H1 (cell line): ENCODE measurements at regions not wholly inside any gene's neighbourhood (a gene's known extent, or its start where the extent isn't known, plus 50 kb on each side); places are given as distances from the start of the nearest gene placed in this dataset.

Experiments
- CTCF ChIA-PET: fragments of 300-600 bp; sonication (Branson Sonifier 250); formaldehyde crosslinking; loops from one replicate; lab custom pipeline; 2021; ENCODE audit not compliant: partially characterized antibody; lab: Charles Lee
- POLR2A ChIA-PET: fragments of 300-600 bp; sonication (Branson Sonifier 250); formaldehyde crosslinking; loops from one replicate; lab custom pipeline; 2021; ENCODE audit warnings: inconsistent platforms; ENCODE audit not compliant: partially characterized antibody; lab: Charles Lee
- DNase-seq, 2 experiments: peaks; one replicate each; pipeline versions ENCODE4 v3.0.0 to v3.0.0-alpha.2; 2010 to 2022; ENCODE audit warnings: low spot score in 2 of 2, low read depth in 1 of 2, mixed read lengths in 1 of 2
- FAIRE-seq: peaks from 2 replicates; lab custom pipeline; 2011; peaks lifted over from hg19 to GRCh38; lab: Jason Lieb, UNC
- H2AFZ ChIP-seq: 2 replicates; pipeline ENCODE4 v1.8.1; 2012; ENCODE audit warnings: low read length, inconsistent platforms
- H2AK5ac ChIP-seq: 2 replicates; pipeline ENCODE4 v1.6.1; 2013; ENCODE audit warnings: low read depth, low read length
- H2BK120ac ChIP-seq: replicated peaks from 2 replicates; pipeline ENCODE3; 2013; ENCODE audit warnings: low read depth, low read length, inconsistent platforms
- H2BK12ac ChIP-seq: 2 replicates; pipeline ENCODE4 v1.6.1; 2013; ENCODE audit warnings: low read depth, low read length
- H2BK15ac ChIP-seq: 2 replicates; pipeline ENCODE4 v1.6.1; 2013; ENCODE audit warnings: low read length
- H2BK20ac ChIP-seq: 2 replicates; pipeline ENCODE4 v1.6.1; 2013; ENCODE audit warnings: low read length
- H2BK5ac ChIP-seq: 2 replicates; pipeline ENCODE4 v1.6.1; 2013; ENCODE audit warnings: low read depth, low read length
- H3K14ac ChIP-seq: 2 replicates; pipeline ENCODE4 v1.6.1; 2013; ENCODE audit warnings: inconsistent platforms; ENCODE audit not compliant: insufficient read length
- H3K18ac ChIP-seq: 2 replicates; pipeline ENCODE4 v1.6.1; 2013; ENCODE audit warnings: low read length; ENCODE audit errors: extremely low read depth
- H3K23ac ChIP-seq: 2 replicates; pipeline ENCODE4 v1.6.1; 2013; ENCODE audit warnings: inconsistent platforms; ENCODE audit not compliant: insufficient read length
- H3K23me2 ChIP-seq: 2 replicates; pipeline ENCODE4 v1.6.1; 2013; ENCODE audit warnings: low read depth, low read length
- H3K27ac ChIP-seq: 2 replicates; pipeline ENCODE4 v1.6.1; 2011; ENCODE audit warnings: low read depth, low read length, inconsistent platforms
- H3K27me3 ChIP-seq, 4 experiments: replicated peaks in 1 of 4; 1 replicate in 1 of 4; 2 replicates in 3 of 4; pipeline versions ENCODE4 v1.6.1 to v1.8.1; 2011 to 2013; ENCODE audit warnings: low read length in 3 of 4, mild to moderate bottlenecking in 3 of 4, inconsistent platforms in 2 of 4, mixed read lengths in 2 of 4, moderate library complexity in 1 of 4; ENCODE audit not compliant: control insufficient read depth in 3 of 4, insufficient read depth in 3 of 4; ENCODE audit errors: extremely low read depth in 1 of 4
- H3K36me3 ChIP-seq, 4 experiments: 2 replicates each; pipeline versions ENCODE4 v1.6.1 to v1.8.1; 2011 to 2013; ENCODE audit warnings: mild to moderate bottlenecking in 4 of 4, low read length in 3 of 4, moderate library complexity in 2 of 4, control low read depth in 1 of 4, inconsistent platforms in 1 of 4; ENCODE audit not compliant: insufficient read depth in 4 of 4, control insufficient read depth in 2 of 4
- H3K4ac ChIP-seq: replicated peaks from 2 replicates; pipeline ENCODE3; 2013; ENCODE audit warnings: low read length, low read depth, mixed read lengths, inconsistent platforms; ENCODE audit not compliant: insufficient read length
- H3K4me1 ChIP-seq, 4 experiments: replicated peaks in 1 of 4; 1 replicate in 1 of 4; 2 replicates in 3 of 4; pipeline versions ENCODE4 v1.6.1 to v1.8.1; 2011 to 2013; ENCODE audit warnings: low read length in 3 of 4, inconsistent platforms in 2 of 4, mixed read lengths in 1 of 4; ENCODE audit not compliant: insufficient read depth in 4 of 4, control insufficient read depth in 3 of 4
- H3K4me2 ChIP-seq, 2 experiments: 2 replicates each; pipeline versions ENCODE4 v1.6.1 to v1.8.1; 2011 to 2013; ENCODE audit warnings: low read depth in 2 of 2, low read length in 2 of 2, control low read depth in 1 of 2, inconsistent platforms in 1 of 2, mild to moderate bottlenecking in 1 of 2; ENCODE audit not compliant: insufficient read depth in 1 of 2
- H3K4me3 ChIP-seq, 4 experiments: fragments of 200-600, 300-600 bp in 1 of 4; sonication (generic), shearing (Covaris generic), sonication (Bioruptor Twin) in 1 of 4; 2 replicates each; pipeline versions ENCODE4 v1.5.1 to v1.8.1; 2011 to 2016; ENCODE audit warnings: low read length in 4 of 4, low read depth in 3 of 4, control low read depth in 2 of 4, inconsistent platforms in 2 of 4, mild to moderate bottlenecking in 2 of 4, mixed read lengths in 1 of 4, moderate library complexity in 1 of 4; ENCODE audit not compliant: insufficient read depth in 2 of 4; ENCODE audit errors: extremely low read depth in 1 of 4
- H3K56ac ChIP-seq: replicated peaks from 2 replicates; pipeline ENCODE3; 2013; ENCODE audit warnings: low read depth, mild to moderate bottlenecking, mixed read lengths, low read length, inconsistent platforms; ENCODE audit not compliant: insufficient read length
- H3K79me1 ChIP-seq: 2 replicates; pipeline ENCODE4 v1.6.1; 2013; ENCODE audit warnings: low read depth, low read length, control low read depth
- H3K79me2 ChIP-seq, 2 experiments: 2 replicates each; pipeline versions ENCODE4 v1.6.1 to v1.8.1; 2012 to 2013; ENCODE audit warnings: low read length in 2 of 2, mild to moderate bottlenecking in 2 of 2, inconsistent platforms in 1 of 2; ENCODE audit not compliant: insufficient read depth in 2 of 2, control insufficient read depth in 1 of 2
- H3K9ac ChIP-seq, 4 experiments: replicated peaks in 1 of 4; 1 replicate in 1 of 4; 2 replicates in 3 of 4; pipeline versions ENCODE4 v1.6.1 to v1.8.1; 2011 to 2013; ENCODE audit warnings: low read depth in 3 of 4, low read length in 3 of 4, control low read depth in 2 of 4, mild to moderate bottlenecking in 2 of 4, moderate library complexity in 2 of 4, inconsistent platforms in 1 of 4; ENCODE audit errors: extremely low read depth in 1 of 4
- H3K9me3 ChIP-seq, 2 experiments: 2 replicates each; pipeline versions ENCODE4 v1.6.1 to v1.8.1; 2012 to 2013; ENCODE audit warnings: mild to moderate bottlenecking in 2 of 2, moderate library complexity in 2 of 2, control low read depth in 1 of 2, inconsistent platforms in 1 of 2, low read depth in 1 of 2, low read length in 1 of 2, mixed read lengths in 1 of 2; ENCODE audit not compliant: insufficient read depth in 2 of 2
- H4K20me1 ChIP-seq, 2 experiments: replicated peaks in 1 of 2; 2 replicates each; pipeline versions ENCODE3 to v1.8.1; 2011 to 2013; ENCODE audit warnings: inconsistent platforms in 2 of 2, low read length in 2 of 2, mild to moderate bottlenecking in 1 of 2; ENCODE audit not compliant: insufficient read depth in 2 of 2, control insufficient read depth in 1 of 2
- H4K5ac ChIP-seq: 2 replicates; pipeline ENCODE4 v1.6.1; 2013; ENCODE audit warnings: low read length, low read depth, mixed read lengths, inconsistent platforms; ENCODE audit not compliant: insufficient read length
- H4K8ac ChIP-seq: 2 replicates; pipeline ENCODE4 v1.8.0; 2013; ENCODE audit warnings: mild to moderate bottlenecking, moderate library complexity, low read length, inconsistent platforms; ENCODE audit not compliant: insufficient read depth; ENCODE audit errors: extremely low read depth
- H4K91ac ChIP-seq: replicated peaks from 2 replicates; pipeline ENCODE3; 2013; ENCODE audit warnings: low read length, mixed read lengths, inconsistent platforms; ENCODE audit not compliant: insufficient read length
- BACH1 ChIP-seq: IDR thresholded peaks from 2 replicates; pipeline ENCODE4 v1.6.1; 2012; ENCODE audit warnings: low read length, improper control_type of control experiment
- CTBP2 ChIP-seq: IDR thresholded peaks from 2 replicates; pipeline ENCODE4 v1.7.0; 2011; ENCODE audit warnings: borderline replicate concordance, mild to moderate bottlenecking, moderate library complexity, mixed read lengths, low read length; ENCODE audit not compliant: insufficient read depth, insufficient read length
- FOSL1 ChIP-seq: IDR thresholded peaks from 2 replicates; pipeline ENCODE4 v1.6.1; 2011; ENCODE audit warnings: mild to moderate bottlenecking, low read depth, low read length, moderate library complexity; ENCODE audit not compliant: insufficient read depth
- KDM1A ChIP-seq: fragments of 200-600, 300-600 bp; sonication (generic); IDR thresholded peaks from 2 replicates; pipeline ENCODE4 v1.7.1; 2016; ENCODE audit warnings: mild to moderate bottlenecking, low read length, borderline replicate concordance
- RNF2 ChIP-seq: fragments of 200-900, 300-1000 bp; sonication (generic); IDR thresholded peaks from 2 replicates; pipeline ENCODE4 v1.7.1; 2016; ENCODE audit warnings: borderline replicate concordance, low read depth, mild to moderate bottlenecking, antibody characterized with exemption, low read length; ENCODE audit not compliant: poor library complexity, severe bottlenecking; ENCODE audit errors: missing control alignments
- TCF12 ChIP-seq: IDR thresholded peaks from 2 replicates; pipeline ENCODE4 v1.6.1; 2011; ENCODE audit warnings: low read depth, mild to moderate bottlenecking, low read length
- USF2 ChIP-seq: IDR thresholded peaks from 2 replicates; pipeline ENCODE4 v1.6.1; 2011; ENCODE audit warnings: low read length, improper control_type of control experiment
- WGBS, 2 experiments: shearing (Covaris generic) in 1 of 2; methylation state at CpG; one replicate each; pipeline versions ENCODE4 v1.1.6 to v1.1.7; 2013 to 2015; ENCODE audit warnings: low lambda C conversion rate in 2 of 2, mixed read lengths in 2 of 2, inconsistent platforms in 1 of 2, low coverage in 1 of 2, missing lambda C conversion rate in 1 of 2; ENCODE audit not compliant: insufficient replicate concordance in 2 of 2, insufficient coverage in 1 of 2, insufficient read length in 1 of 2; ENCODE audit errors: extremely low coverage in 1 of 2, missing lambda C conversion rate in 1 of 2; 5-methylcytosine and 5-hydroxymethylcytosine counted together

GRCh38 chr2:80703532-80703931, 399.0 kb upstream of the LRRTM1 start:
- Histone ChIP-seq H3K4me2 (no peak overlapping the region), H3K4ac (no peak overlapping the region), H3K14ac (no peak overlapping the region), H4K8ac (no peak overlapping the region), H2BK5ac (no peak overlapping the region), H3K27me3 (no peaks in the 10 kb centered on the region), H3K56ac (no peak overlapping the region), H2BK20ac (no peak overlapping the region), H3K79me2 (no peaks in the 10 kb centered on the region), H4K5ac (no peak overlapping the region), H3K4me1 (peaks cover 0 to 2% (median 0%) of the 10 kb centered on the region in 4 experiments; a peak in 1 of 7 replicates), H3K36me3 (no peaks in the 10 kb centered on the region), H3K9me3 (no peaks in the 10 kb centered on the region), H3K23ac (no peak overlapping the region), H3K9ac (no peak overlapping the region), H3K18ac (no peak overlapping the region), H2AK5ac (no peak overlapping the region), H2BK15ac (no peak overlapping the region), H3K4me3 (no peak overlapping the region), H2BK12ac (no peak overlapping the region; the same call in 1 of the 2 replicates), H4K91ac (no peak overlapping the region), H3K27ac (no peak overlapping the region), H2AFZ (no peak overlapping the region), H2BK120ac (no peak overlapping the region), H3K23me2 (no peaks in the 10 kb centered on the region), H3K79me1 (no peaks in the 10 kb centered on the region), H4K20me1 (no peaks in the 10 kb centered on the region)
- 88% methylated on average over 3 of the region's 3 CpGs; no CpG with 5 or more reads in 1 of the 2 experiments for WGBS, 2 experiments
- POLR2A ChIA-PET = no interaction called here
- DNase-seq (no peak), FAIRE-seq (no peak)
- CTCF ChIA-PET = no interaction called here
- TF ChIP-seq FOSL1 = no peak
- no peak for TF ChIP-seq KDM1A
- no peak for TF ChIP-seq RNF2
- TF ChIP-seq CTBP2 = no peak
- TF ChIP-seq TCF12 = no peak
- TF ChIP-seq BACH1 = no peak
- no peak for TF ChIP-seq USF2
